Suprapubic skin (tissue), 4 donors: ENCODE measurements at regions not wholly inside any gene's neighbourhood (a gene's known extent, or its start where the extent isn't known, plus 50 kb on each side); places are given as distances from the start of the nearest gene placed in this dataset.

ENCODE experiments used
- DNase-seq, 2 donors: peaks; one replicate each; pipeline ENCODE4 v3.0.0-alpha.2; 2019; ENCODE audit warnings: low spot score in 2 of 2
- H3K27ac ChIP-seq: fragments of 200-600 bp; sonication (generic); one replicate; pipeline ENCODE4 v1.5.1; 2019
- H3K27me3 ChIP-seq: fragments of 200-600 bp; sonication (generic); one replicate; pipeline ENCODE4 v1.5.1; 2019
- H3K36me3 ChIP-seq: fragments of 200-600 bp; sonication (generic); one replicate; pipeline ENCODE4 v1.5.1; 2019
- H3K4me1 ChIP-seq: fragments of 200-600 bp; sonication (generic); one replicate; pipeline ENCODE4 v1.5.1; 2019
- H3K4me3 ChIP-seq: fragments of 200-600 bp; sonication (generic); one replicate; pipeline ENCODE4 v1.5.1; 2019; ENCODE audit warnings: mild to moderate bottlenecking
- H3K9me3 ChIP-seq: fragments of 200-600 bp; sonication (generic); one replicate; pipeline ENCODE4 v1.5.1; 2019
- EP300 ChIP-seq: sonication (generic); formaldehyde crosslinking; IDR thresholded peaks from one replicate; pipeline ENCODE4 v1.6.1; 2017; ENCODE audit warnings: antibody characterized with exemption
- POLR2A ChIP-seq, 2 donors: fragments of 450-650 bp; IDR thresholded peaks; one replicate each; pipeline ENCODE4 v1.6.1; 2017; ENCODE audit warnings: antibody characterized with exemption in 2 of 2, mild to moderate bottlenecking in 2 of 2, moderate library complexity in 2 of 2
- POLR2AphosphoS5 ChIP-seq, 3 donors: sonication (generic); formaldehyde crosslinking; IDR thresholded peaks; one replicate each; pipeline ENCODE4 v1.6.1; 2017; ENCODE audit warnings: antibody characterized with exemption in 3 of 3
- WGBS: methylation state at CpG from one replicate; pipeline ENCODE4 v1.1.5; 2018; 5-methylcytosine and 5-hydroxymethylcytosine counted together
- TF ChIP-seq, protein P1 (sequence below), 2 donors: fragments of 200-600 bp in 1 of 2; fragments of 450-650 bp in 1 of 2; sonication (generic) in 1 of 2; IDR thresholded peaks; one replicate each; pipeline ENCODE4 v1.5.1; 2016 to 2019; ENCODE audit warnings: antibody characterized with exemption in 2 of 2, mild to moderate bottlenecking in 1 of 2, moderate library complexity in 1 of 2

DNA sequence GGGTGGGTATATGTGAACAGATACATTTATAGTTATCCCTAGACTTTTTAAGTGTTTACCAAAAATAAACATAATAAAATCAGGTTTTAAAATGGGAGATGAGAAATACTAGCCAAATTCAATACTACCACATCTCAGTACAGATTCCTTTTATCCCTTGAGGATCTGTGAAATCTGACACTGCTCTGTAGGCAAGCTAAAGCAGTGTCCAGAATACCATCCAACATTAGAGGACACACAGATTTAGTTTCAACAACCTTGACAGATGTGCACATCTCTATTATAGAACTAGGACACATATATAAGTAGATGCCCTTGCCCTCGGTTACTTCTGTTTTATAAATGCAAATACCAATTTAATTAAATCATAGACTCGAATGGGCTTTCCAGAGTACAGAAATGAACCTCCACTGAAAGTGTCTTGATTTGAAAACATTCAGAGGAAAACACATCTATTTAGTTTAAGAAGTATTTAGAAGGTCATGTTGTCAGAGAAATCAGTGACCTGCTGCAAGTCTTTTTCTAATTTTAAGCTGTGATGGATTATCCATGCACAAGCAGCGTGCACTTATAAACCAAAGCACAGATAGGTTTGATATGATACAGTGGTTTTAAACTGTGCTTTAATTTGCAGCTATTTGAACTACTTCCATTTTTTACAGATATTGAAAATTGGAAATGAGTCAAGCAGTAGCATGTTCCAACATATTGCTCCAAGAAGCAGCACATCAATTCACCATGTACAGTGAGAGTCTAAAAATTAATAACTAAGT is 156.3 kb upstream of the EPHA7 start:
- Histone ChIP-seq H3K36me3 (no peaks in the 10 kb centered on the region), H3K4me3 (no peak overlapping the region), H3K27ac (no peak overlapping the region), H3K4me1 (no peaks in the 10 kb centered on the region), H3K9me3 (no peaks in the 10 kb centered on the region), H3K27me3 (no peaks in the 10 kb centered on the region)
- 42% methylated on average over 3 of the region's 3 CpGs for WGBS
- DNase-seq, result no peak
- TF ChIP-seq EP300, result no peak
- TF ChIP-seq POLR2A (IDR thresholded peaks at IDR 0.05), result no peak
- TF ChIP-seq POLR2AphosphoS5 (IDR thresholded peaks at IDR 0.05), result no peak
- TF ChIP-seq, protein P1, sequence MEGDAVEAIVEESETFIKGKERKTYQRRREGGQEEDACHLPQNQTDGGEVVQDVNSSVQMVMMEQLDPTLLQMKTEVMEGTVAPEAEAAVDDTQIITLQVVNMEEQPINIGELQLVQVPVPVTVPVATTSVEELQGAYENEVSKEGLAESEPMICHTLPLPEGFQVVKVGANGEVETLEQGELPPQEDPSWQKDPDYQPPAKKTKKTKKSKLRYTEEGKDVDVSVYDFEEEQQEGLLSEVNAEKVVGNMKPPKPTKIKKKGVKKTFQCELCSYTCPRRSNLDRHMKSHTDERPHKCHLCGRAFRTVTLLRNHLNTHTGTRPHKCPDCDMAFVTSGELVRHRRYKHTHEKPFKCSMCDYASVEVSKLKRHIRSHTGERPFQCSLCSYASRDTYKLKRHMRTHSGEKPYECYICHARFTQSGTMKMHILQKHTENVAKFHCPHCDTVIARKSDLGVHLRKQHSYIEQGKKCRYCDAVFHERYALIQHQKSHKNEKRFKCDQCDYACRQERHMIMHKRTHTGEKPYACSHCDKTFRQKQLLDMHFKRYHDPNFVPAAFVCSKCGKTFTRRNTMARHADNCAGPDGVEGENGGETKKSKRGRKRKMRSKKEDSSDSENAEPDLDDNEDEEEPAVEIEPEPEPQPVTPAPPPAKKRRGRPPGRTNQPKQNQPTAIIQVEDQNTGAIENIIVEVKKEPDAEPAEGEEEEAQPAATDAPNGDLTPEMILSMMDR (IDR thresholded peaks at IDR 0.05), result no peak

DNA sequence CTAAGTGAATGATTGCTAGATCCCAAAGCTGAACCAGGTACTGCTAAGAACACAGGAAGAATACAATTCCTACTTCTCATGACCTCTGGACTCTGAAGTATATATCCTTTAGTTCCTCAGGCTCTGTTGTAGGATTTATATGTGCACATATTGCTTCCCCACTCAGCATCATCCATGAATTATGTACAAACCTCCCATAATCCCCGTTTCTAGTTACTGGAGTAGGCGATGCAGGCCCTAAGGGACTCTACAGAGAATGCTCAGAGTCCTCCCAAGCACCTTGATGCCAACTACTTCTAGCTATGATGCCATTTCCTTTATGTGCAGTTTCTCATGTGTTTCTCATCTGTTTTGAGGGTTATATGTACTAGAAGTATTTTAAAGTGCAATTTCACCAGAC is 154.9 kb upstream of the EPHA7 start:
- no peaks in the 10 kb centered on the region for H3K9me3 ChIP-seq
- no peaks in the 10 kb centered on the region for H3K4me1 ChIP-seq
- WGBS, result 64% methylated on average over 2 of the region's 2 CpGs
- no peaks in the 10 kb centered on the region for H3K27me3 ChIP-seq
- H3K4me3 ChIP-seq, result no peak overlapping the region
- H3K36me3 ChIP-seq, result no peaks in the 10 kb centered on the region
- DNase-seq, result no peak
- no peak overlapping the region for H3K27ac ChIP-seq
- TF ChIP-seq POLR2AphosphoS5 (IDR thresholded peaks at IDR 0.05), result no peak

DNA sequence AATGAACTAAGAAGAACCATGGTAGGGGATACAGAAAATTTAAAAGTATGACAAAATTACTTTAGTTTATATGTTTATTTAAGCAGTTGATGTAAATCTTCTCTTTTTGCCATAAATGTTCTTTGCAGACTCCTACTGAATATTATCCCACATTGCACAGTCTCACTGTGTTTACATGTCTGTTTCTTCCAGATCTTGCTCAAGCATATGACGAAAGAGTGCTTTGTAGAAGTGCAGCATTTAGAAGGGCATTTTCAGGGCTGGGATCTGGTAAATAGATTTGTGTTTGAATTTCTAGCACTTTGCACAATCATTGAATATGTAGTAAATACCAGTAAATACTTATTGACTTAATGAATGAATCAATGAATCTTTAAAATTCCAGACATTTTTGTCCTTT is 152.0 kb upstream of the EPHA7 start:
- TF ChIP-seq EP300 (no peak), POLR2A (IDR thresholded peaks at IDR 0.05) (no peak), POLR2AphosphoS5 (IDR thresholded peaks at IDR 0.05) (no peak)
- TF ChIP-seq, protein P1 (IDR thresholded peaks at IDR 0.05), result no peak
- no peaks in the 10 kb centered on the region for H3K9me3 ChIP-seq

DNA sequence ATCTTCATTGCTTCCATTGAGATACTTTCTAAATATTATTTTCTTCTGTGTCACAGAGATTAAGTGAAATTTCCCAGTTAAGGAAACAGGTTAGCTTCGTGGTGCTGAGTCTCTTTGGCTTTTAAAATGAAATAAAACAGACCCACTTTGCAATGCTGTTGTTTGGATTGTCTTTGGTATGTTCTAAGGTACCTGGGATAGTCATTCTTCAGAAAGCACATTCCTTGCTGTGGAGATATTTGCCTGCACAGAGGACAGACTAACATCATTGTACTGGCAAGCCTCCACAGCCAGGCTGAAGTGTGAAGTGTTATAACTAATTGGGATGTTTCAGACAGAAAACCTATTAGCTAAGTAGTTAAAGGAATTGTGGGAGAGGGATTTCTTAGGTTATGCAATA is 148.8 kb upstream of the EPHA7 start:
- no peak overlapping the region for H3K27ac ChIP-seq
- DNase-seq, result no peak
- no peaks in the 10 kb centered on the region for H3K9me3 ChIP-seq
- H3K4me3 ChIP-seq, result no peak overlapping the region
- no peaks in the 10 kb centered on the region for H3K36me3 ChIP-seq
- TF ChIP-seq, protein P1 (IDR thresholded peaks at IDR 0.05), result no peak
- no peak for TF ChIP-seq POLR2AphosphoS5 (IDR thresholded peaks at IDR 0.05)
- TF ChIP-seq POLR2A (IDR thresholded peaks at IDR 0.05), result no peak
- TF ChIP-seq EP300, result no peak
- 41% methylated on average over 1 of the region's 1 CpG for WGBS
- no peaks in the 10 kb centered on the region for H3K27me3 ChIP-seq
- no peaks in the 10 kb centered on the region for H3K4me1 ChIP-seq

More for the DNA sequence above, 152.0 kb upstream of the EPHA7 start:
- DNase-seq, result no peak
- WGBS, result 79% methylated on average over 1 of the region's 1 CpG
- no peak overlapping the region for H3K27ac ChIP-seq
- no peaks in the 10 kb centered on the region for H3K4me1 ChIP-seq
- no peaks in the 10 kb centered on the region for H3K27me3 ChIP-seq
- H3K4me3 ChIP-seq, result no peak overlapping the region
- no peaks in the 10 kb centered on the region for H3K36me3 ChIP-seq

DNA sequence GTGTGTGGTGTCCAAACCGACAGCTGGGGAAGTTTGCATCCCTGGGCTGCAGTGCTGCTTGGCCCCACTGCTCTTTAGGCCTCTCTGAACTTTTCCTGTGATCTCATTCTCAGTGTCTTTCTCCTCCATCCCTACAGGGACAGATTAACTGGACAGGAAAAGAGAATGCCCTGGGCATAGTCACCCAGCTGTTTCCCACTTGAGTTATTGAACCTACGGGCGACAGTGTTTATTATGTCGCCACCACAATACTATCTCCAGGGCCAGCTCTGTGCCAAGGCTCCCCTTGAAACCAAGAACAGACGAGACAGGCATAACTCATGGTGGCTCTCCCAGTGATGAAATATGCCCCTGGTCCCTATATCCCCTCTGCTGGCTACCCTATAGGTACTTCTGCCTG is 147.8 kb upstream of the EPHA7 start:
- no peak for DNase-seq
- Histone ChIP-seq H3K27me3 (no peaks in the 10 kb centered on the region), H3K4me3 (no peak overlapping the region), H3K27ac (no peak overlapping the region), H3K4me1 (no peaks in the 10 kb centered on the region), H3K36me3 (no peaks in the 10 kb centered on the region), H3K9me3 (no peaks in the 10 kb centered on the region)
- 64% methylated on average over 5 of the region's 5 CpGs for WGBS
- TF ChIP-seq EP300 (no peak), POLR2AphosphoS5 (IDR thresholded peaks at IDR 0.05) (no peak), POLR2A (IDR thresholded peaks at IDR 0.05) (no peak)
- TF ChIP-seq, protein P1 (IDR thresholded peaks at IDR 0.05), result no peak

DNA sequence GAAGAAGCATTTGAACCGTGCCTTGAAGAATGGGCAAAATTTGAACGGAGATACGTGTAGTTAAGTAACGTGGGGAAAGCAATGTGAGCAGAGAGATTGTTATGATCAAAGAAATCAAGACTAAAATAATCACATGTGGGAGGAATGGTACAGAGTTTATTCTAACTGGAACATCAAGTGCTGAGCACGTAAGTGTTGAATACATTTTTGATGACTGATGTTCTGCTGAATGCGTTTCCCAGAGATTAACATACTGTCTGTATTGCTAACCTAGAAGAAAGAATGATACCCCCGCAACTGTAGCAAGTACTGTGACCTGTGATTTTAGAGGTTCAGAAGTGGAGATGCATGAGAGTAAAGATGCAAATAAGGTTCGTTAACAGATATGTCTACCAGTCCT is 146.9 kb upstream of the EPHA7 start:
- Histone ChIP-seq H3K36me3 (no peaks in the 10 kb centered on the region), H3K27me3 (no peaks in the 10 kb centered on the region), H3K9me3 (no peaks in the 10 kb centered on the region), H3K4me3 (no peak overlapping the region), H3K4me1 (no peaks in the 10 kb centered on the region), H3K27ac (no peak overlapping the region)
- peak; percentile 86 for TF ChIP-seq EP300
- TF ChIP-seq POLR2AphosphoS5 (IDR thresholded peaks at IDR 0.05), result no peak
- TF ChIP-seq POLR2A (IDR thresholded peaks at IDR 0.05), result no peak
- TF ChIP-seq, protein P1 (IDR thresholded peaks at IDR 0.05), result no peak
- WGBS, result 88% methylated on average over 8 of the region's 8 CpGs
- no peak for DNase-seq
